ENCODE measurements at regions not wholly inside any gene's neighbourhood (a gene's known extent, or its start where the extent isn't known, plus 50 kb on each side); places are given as distances from the start of the nearest gene placed in this dataset.
"Not testable (repeated sequence)": the region's sequence is repeated elsewhere in the genome, so short reads cannot be mapped to it uniquely, and the experiment has no call there.

GRCh38 chr11:130533113-130533798 is 84.8 kb downstream of the ADAMTS15 start:
- H3K27me3 ChIP-seq (ENCODE audit: low read depth) = no peaks in the 10 kb centered on the region
- H3K4me3 ChIP-seq = no peak overlapping the region
- DNase-seq = no peak
- H3K4me1 ChIP-seq = peaks cover 16% of the 10 kb centered on the region
- H3K9me3 ChIP-seq (replicated peaks) = no peaks in the 10 kb centered on the region
- TF ChIP-seq CTCF (IDR thresholded peaks at IDR 0.05; ENCODE audit: borderline replicate concordance) = no peak
- no peaks in the 10 kb centered on the region for H3K36me3 ChIP-seq
- no peak overlapping the region for H3K27ac ChIP-seq (replicated peaks)
- intact Hi-C loops (cut with micrococcal nuclease) = no loop called here

GRCh38 chr11:130533871-130534270 is 85.4 kb downstream of the ADAMTS15 start:
- Histone ChIP-seq H3K9me3 (replicated peaks) (no peaks in the 10 kb centered on the region), H3K4me3 (no peak overlapping the region), H3K27ac (replicated peaks) (no peak overlapping the region), H3K27me3 (ENCODE audit: low read depth) (no peaks in the 10 kb centered on the region), H3K36me3 (no peaks in the 10 kb centered on the region), H3K4me1 (peaks cover 9% of the 10 kb centered on the region)
- TF ChIP-seq CTCF (IDR thresholded peaks at IDR 0.05; ENCODE audit: borderline replicate concordance) = no peak
- intact Hi-C loops (cut with micrococcal nuclease) = no loop called here
- no peak for DNase-seq

GRCh38 chr11:130534551-130534950 is 86.1 kb downstream of the ADAMTS15 start:
- intact Hi-C loops (cut with micrococcal nuclease) = no loop called here
- H3K36me3 ChIP-seq = no peaks in the 10 kb centered on the region
- H3K9me3 ChIP-seq (replicated peaks) = no peaks in the 10 kb centered on the region
- peaks cover 3% of the 10 kb centered on the region for H3K4me1 ChIP-seq
- DNase-seq = no peak
- H3K27me3 ChIP-seq (ENCODE audit: low read depth) = no peaks in the 10 kb centered on the region
- TF ChIP-seq CTCF (IDR thresholded peaks at IDR 0.05; ENCODE audit: borderline replicate concordance) = no peak
- no peak overlapping the region for H3K4me3 ChIP-seq
- H3K27ac ChIP-seq (replicated peaks) = no peak overlapping the region

- no peaks in the 10 kb centered on the region for H3K9me3 ChIP-seq (replicated peaks)
- peaks cover 8% of the 10 kb centered on the region for H3K4me1 ChIP-seq
- H3K27me3 ChIP-seq (ENCODE audit: low read depth) = no peaks in the 10 kb centered on the region
- H3K27ac ChIP-seq (replicated peaks) = no peak overlapping the region
- H3K36me3 ChIP-seq = no peaks in the 10 kb centered on the region
- DNase-seq = no peak
- intact Hi-C loops (cut with micrococcal nuclease) = no loop called here
- TF ChIP-seq CTCF (IDR thresholded peaks at IDR 0.05; ENCODE audit: borderline replicate concordance) = no peak
- H3K4me3 ChIP-seq = no peak overlapping the region
Measured at GRCh38 chr11:130535520-130535919, 87.1 kb downstream of the ADAMTS15 start.

- intact Hi-C loops (cut with micrococcal nuclease) = no loop called here
- TF ChIP-seq CTCF (IDR thresholded peaks at IDR 0.05; ENCODE audit: borderline replicate concordance) = no peak
- Histone ChIP-seq H3K27ac (replicated peaks) (no peak overlapping the region), H3K9me3 (replicated peaks) (no peaks in the 10 kb centered on the region), H3K27me3 (ENCODE audit: low read depth) (no peaks in the 10 kb centered on the region), H3K36me3 (no peaks in the 10 kb centered on the region), H3K4me1 (peaks cover 9% of the 10 kb centered on the region), H3K4me3 (no peak overlapping the region)
- no peak for DNase-seq
Measured at GRCh38 chr11:130536106-130537040, 87.9 kb downstream of the ADAMTS15 start.

- H3K4me3 ChIP-seq; H3K27ac ChIP-seq (replicated peaks); H3K36me3 ChIP-seq; H3K27me3 ChIP-seq (ENCODE audit: low read depth); intact Hi-C loops (cut with micrococcal nuclease); H3K9me3 ChIP-seq (replicated peaks); DNase-seq: not testable (repeated sequence)
- H3K4me1 ChIP-seq = peaks cover 15% of the 10 kb centered on the region
Measured at GRCh38 chr11:130539680-130540079, 91.2 kb downstream of the ADAMTS15 start.
